ENCODE measurements at regions not wholly inside any gene's neighbourhood (a gene's known extent, or its start where the extent isn't known, plus 50 kb on each side); places are given as distances from the start of the nearest gene placed in this dataset.

GRCh38 chr2:65557616-65558573, 125.5 kb upstream of the SPRED2 start:
- intact Hi-C loops (cut with DNase I), result loop anchor here (2.0 to 10.0 kb wide), 4 partner anchors 123 to 493 kb away; partner anchors contain the start of gene SPRED2 (in 1 of the 2)
- no peak for DNase-seq (ENCODE audit: low spot score)

GRCh38 chr2:65554765-65555591, 122.6 kb upstream of the SPRED2 start:
- DNase-seq (ENCODE audit: low spot score), result no peak

GRCh38 chr2:65553504-65554074, 121.2 kb upstream of the SPRED2 start:
- DNase-seq (ENCODE audit: low spot score), result no peak
- intact Hi-C loops (cut with DNase I), result loop anchor here (5.0 to 10.0 kb wide), 4 partner anchors 119 to 489 kb away; partner anchors contain the start of gene SPRED2 (in 1 of the 2)

More at GRCh38 chr2:65554765-65555591, 122.6 kb upstream of the SPRED2 start:
- intact Hi-C loops (cut with DNase I), result loop anchor here (5.0 to 10.0 kb wide), 4 partner anchors 120 to 490 kb away; partner anchors contain the start of gene SPRED2 (in 1 of the 2)

GRCh38 chr2:65551528-65551927, 119.1 kb upstream of the SPRED2 start:
- intact Hi-C loops (cut with DNase I), result loop anchor here (5.0 to 10.0 kb wide), 4 partner anchors 117 to 487 kb away; partner anchors contain the start of gene SPRED2 (in 1 of the 2)

GRCh38 chr2:65550246-65550645, 117.8 kb upstream of the SPRED2 start:
- DNase-seq (ENCODE audit: low spot score), result no peak
- intact Hi-C loops (cut with DNase I), result loop anchor here (5.0 to 10.0 kb wide), 4 partner anchors 115 to 485 kb away; partner anchors contain the start of gene SPRED2 (in 1 of the 2)

More at GRCh38 chr2:65551528-65551927, 119.1 kb upstream of the SPRED2 start:
- DNase-seq (ENCODE audit: low spot score), result no peak

- no peak for DNase-seq (ENCODE audit: low spot score)
- intact Hi-C loops (cut with DNase I), result loop anchor here (5.0 to 10.0 kb wide), 4 partner anchors 115 to 485 kb away; partner anchors contain the start of gene SPRED2 (in 1 of the 2)
These were observed 117.2 kb upstream of the SPRED2 start for GRCh38 chr2:65549631-65550030.

- intact Hi-C loops (cut with DNase I), result no loop called here
- DNase-seq (ENCODE audit: low spot score), result no peak
These were observed 116.8 kb upstream of the SPRED2 start for GRCh38 chr2:65549257-65549627.

- intact Hi-C loops (cut with DNase I), result no loop called here
- DNase-seq (ENCODE audit: low spot score), result no peak
These were observed 116.3 kb upstream of the SPRED2 start for GRCh38 chr2:65548576-65549256.

- no peak for DNase-seq (ENCODE audit: low spot score)
- intact Hi-C loops (cut with DNase I), result no loop called here
These were observed 115.7 kb upstream of the SPRED2 start for GRCh38 chr2:65548064-65548463.

GRCh38 chr2:65545837-65546805, 113.7 kb upstream of the SPRED2 start:
- intact Hi-C loops (cut with DNase I), result no loop called here
- DNase-seq (ENCODE audit: low spot score), result no peak

GRCh38 chr2:65541773-65542172, 109.4 kb upstream of the SPRED2 start:
- intact Hi-C loops (cut with DNase I), result no loop called here
- no peak for DNase-seq (ENCODE audit: low spot score)

- intact Hi-C loops (cut with DNase I), result no loop called here
- DNase-seq (ENCODE audit: low spot score), result no peak
These were observed 107.2 kb upstream of the SPRED2 start for GRCh38 chr2:65539633-65540032.

- DNase-seq (ENCODE audit: low spot score), result no peak
- intact Hi-C loops (cut with DNase I), result no loop called here
These were observed 105.4 kb upstream of the SPRED2 start for GRCh38 chr2:65537651-65538385.

GRCh38 chr2:65536596-65536995, 104.2 kb upstream of the SPRED2 start:
- intact Hi-C loops (cut with DNase I), result no loop called here
- DNase-seq (ENCODE audit: low spot score), result no peak

GRCh38 chr2:65532937-65533336, 100.5 kb upstream of the SPRED2 start:
- DNase-seq (ENCODE audit: low spot score), result no peak
- intact Hi-C loops (cut with DNase I), result no loop called here

GRCh38 chr2:65532326-65532725, 99.9 kb upstream of the SPRED2 start:
- no peak for DNase-seq (ENCODE audit: low spot score)
- intact Hi-C loops (cut with DNase I), result no loop called here
